Keratinocyte (primary cell): ENCODE measurements at regions not wholly inside any gene's neighbourhood (a gene's known extent, or its start where the extent isn't known, plus 50 kb on each side); places are given as distances from the start of the nearest gene placed in this dataset.

ENCODE experiments used
- DNase-seq: peaks from one replicate; pipeline ENCODE4 v3.0.0-alpha.2; 2011; ENCODE audit warnings: low read depth, missing footprints, low spot score
- FAIRE-seq: peaks from 2 replicates; lab custom pipeline; 2011; peaks lifted over from hg19 to GRCh38; lab: Jason Lieb, UNC
- H2AFZ ChIP-seq: 2 replicates; pipeline ENCODE4 v1.6.0; 2012; ENCODE audit warnings: low read length, control low read depth, inconsistent platforms; ENCODE audit not compliant: control insufficient read depth
- H3K27ac ChIP-seq: 2 replicates; pipeline ENCODE4 v1.5.1; 2011; ENCODE audit warnings: low read length; ENCODE audit not compliant: control insufficient read depth, insufficient read depth
- H3K27me3 ChIP-seq: 3 replicates; pipeline ENCODE4 v1.6.0; 2011; ENCODE audit warnings: low read length; ENCODE audit not compliant: control insufficient read depth, insufficient read depth; ENCODE audit errors: extremely low read depth
- H3K36me3 ChIP-seq, 2 experiments: 2 replicates in 1 of 2; 3 replicates in 1 of 2; pipeline ENCODE4 v1.5.1; 2011; ENCODE audit warnings: low read length in 2 of 2, mild to moderate bottlenecking in 1 of 2; ENCODE audit not compliant: control insufficient read depth in 2 of 2, insufficient read depth in 2 of 2; ENCODE audit errors: extremely low read depth in 1 of 2
- H3K4me1 ChIP-seq: 3 replicates; pipeline ENCODE4 v1.5.1; 2011; ENCODE audit warnings: low read length; ENCODE audit not compliant: control insufficient read depth, insufficient read depth; ENCODE audit errors: extremely low read depth
- H3K4me2 ChIP-seq: 3 replicates; pipeline ENCODE4 v1.6.0; 2011; ENCODE audit warnings: low read depth, low read length; ENCODE audit not compliant: control insufficient read depth, insufficient read depth; ENCODE audit errors: extremely low read depth
- H3K4me3 ChIP-seq, 3 experiments: fragments of 200-600 bp in 1 of 3; sonication (generic) in 1 of 3; 2 replicates in 2 of 3; 3 replicates in 1 of 3; pipeline ENCODE4 v1.5.1; 2011 to 2016; ENCODE audit warnings: low read length in 3 of 3, mild to moderate bottlenecking in 3 of 3, control low read depth in 2 of 3, inconsistent platforms in 1 of 3, low read depth in 1 of 3, mixed read lengths in 1 of 3, mixed run types in 1 of 3, moderate library complexity in 1 of 3; ENCODE audit not compliant: control insufficient read depth in 2 of 3, insufficient read depth in 2 of 3; ENCODE audit errors: extremely low read depth in 1 of 3
- H3K79me2 ChIP-seq: 2 replicates; pipeline ENCODE4 v1.6.0; 2012; ENCODE audit warnings: low read length; ENCODE audit not compliant: control insufficient read depth, insufficient read depth
- H3K9ac ChIP-seq: 3 replicates; pipeline ENCODE4 v1.6.0; 2011; ENCODE audit warnings: low read length; ENCODE audit not compliant: control insufficient read depth, insufficient read depth; ENCODE audit errors: extremely low read depth
- H3K9me1 ChIP-seq: 3 replicates; pipeline ENCODE4 v1.6.0; 2011; ENCODE audit warnings: low read length; ENCODE audit not compliant: control insufficient read depth, insufficient read depth; ENCODE audit errors: extremely low read depth
- H3K9me3 ChIP-seq: 2 replicates; pipeline ENCODE4 v1.5.1; 2012; ENCODE audit warnings: low read depth, low read length; ENCODE audit not compliant: control insufficient read depth
- H4K20me1 ChIP-seq: 3 replicates; pipeline ENCODE4 v1.6.0; 2011; ENCODE audit warnings: low read length; ENCODE audit not compliant: control insufficient read depth, insufficient read depth; ENCODE audit errors: extremely low read depth
- CTCF ChIP-seq, 3 experiments: IDR thresholded peaks in 1 of 3; conservative IDR thresholded peaks in 1 of 3; optimal IDR thresholded peaks in 1 of 3; 2 replicates in 2 of 3; 3 replicates in 1 of 3; pipeline versions ENCODE3 to v1.5.1; 2011; ENCODE audit warnings: low read length in 3 of 3, mild to moderate bottlenecking in 3 of 3, moderate library complexity in 2 of 3, control low read depth in 1 of 3, inconsistent platforms in 1 of 3; ENCODE audit not compliant: insufficient read depth in 2 of 3; ENCODE audit errors: extremely low read depth in 1 of 3
- EZH2 ChIP-seq: IDR thresholded peaks from one replicate; pipeline ENCODE4 v1.6.1; 2012; ENCODE audit warnings: inconsistent platforms, mild to moderate bottlenecking, low read length, moderate library complexity
- dilution Hi-C: fragments of 300-500 bp; cut with MboI; formaldehyde crosslinking; loops from one replicate; pipeline ENCODE4 v1.7.0; 2020; ENCODE audit warnings: low sequenced_read_pairs; ENCODE audit not compliant: extremely low pct_ligation_motif_present

GRCh38 chr13:106153041-106153440 is 382.4 kb downstream of the EFNB2 start:
- Histone ChIP-seq H3K9me1 (no peaks in the 10 kb centered on the region), H3K79me2 (no peaks in the 10 kb centered on the region), H4K20me1 (no peaks in the 10 kb centered on the region), H3K4me1 (peaks cover 74% of the 10 kb centered on the region), H2AFZ (no peak overlapping the region), H3K4me2 (no peak overlapping the region), H3K27ac (peak overlapping the region; percentile 93), H3K9me3 (no peaks in the 10 kb centered on the region), H3K4me3 (no peak overlapping the region), H3K9ac (no peak overlapping the region), H3K36me3 (no peaks in the 10 kb centered on the region), H3K27me3 (no peaks in the 10 kb centered on the region)
- TF ChIP-seq CTCF (optimal IDR thresholded peaks at IDR 0.05 in 1 of 3, IDR thresholded peaks at IDR 0.05 in 1 of 3, conservative IDR thresholded peaks at IDR 0.05 in 1 of 3; ENCODE audit: extremely low read depth in 1 of 3, insufficient read depth in 2 of 3, low read length in 3 of 3) (no peak), EZH2 (no peak)
- dilution Hi-C loops, result no loop called here
- no peak for FAIRE-seq
- DNase-seq, result no peak

- Histone ChIP-seq H3K9me3 (no peaks in the 10 kb centered on the region), H3K27me3 (no peaks in the 10 kb centered on the region), H3K4me3 (peak overlapping the region in 1 of 3 experiments; percentile 21), H3K4me1 (peaks cover 70% of the 10 kb centered on the region), H4K20me1 (no peaks in the 10 kb centered on the region), H3K4me2 (peak overlapping the region; percentile 65), H2AFZ (no peak overlapping the region), H3K9me1 (no peaks in the 10 kb centered on the region), H3K36me3 (no peaks in the 10 kb centered on the region), H3K9ac (peak overlapping the region; percentile 74), H3K27ac (peak overlapping the region; percentile 93), H3K79me2 (no peaks in the 10 kb centered on the region)
- dilution Hi-C loops, result no loop called here
- FAIRE-seq (peak; percentile 82), DNase-seq (no peak)
- TF ChIP-seq CTCF (optimal IDR thresholded peaks at IDR 0.05 in 1 of 3, IDR thresholded peaks at IDR 0.05 in 1 of 3, conservative IDR thresholded peaks at IDR 0.05 in 1 of 3; ENCODE audit: extremely low read depth in 1 of 3, insufficient read depth in 2 of 3, low read length in 3 of 3) (no peak), EZH2 (no peak)
These were observed 383.4 kb downstream of the EFNB2 start for GRCh38 chr13:106152047-106152446.
